ENCODE measurements at regions not wholly inside any gene's neighbourhood (a gene's known extent, or its start where the extent isn't known, plus 50 kb on each side); places are given as distances from the start of the nearest gene placed in this dataset.

DNA sequence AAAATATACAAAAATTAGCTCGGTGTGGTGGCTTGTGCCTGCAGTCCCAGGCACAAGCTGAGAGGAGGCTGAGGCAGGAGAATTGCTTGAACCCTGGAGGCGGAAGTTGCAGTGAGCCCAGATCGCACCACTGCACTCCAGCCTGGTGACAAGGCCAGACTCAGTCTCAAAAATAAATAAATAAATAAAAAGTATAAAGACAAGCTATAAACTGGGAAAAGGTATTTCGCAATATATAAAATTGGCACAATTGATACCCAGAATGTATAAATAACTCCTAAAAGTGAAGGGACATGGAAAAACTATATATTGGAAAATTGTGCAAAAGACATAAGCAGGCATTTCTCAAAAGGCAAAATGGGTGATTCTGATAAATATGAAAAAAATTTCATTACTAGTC is 657.9 kb upstream of the SLC8A1 start:
- TF ChIP-seq, protein P1, sequence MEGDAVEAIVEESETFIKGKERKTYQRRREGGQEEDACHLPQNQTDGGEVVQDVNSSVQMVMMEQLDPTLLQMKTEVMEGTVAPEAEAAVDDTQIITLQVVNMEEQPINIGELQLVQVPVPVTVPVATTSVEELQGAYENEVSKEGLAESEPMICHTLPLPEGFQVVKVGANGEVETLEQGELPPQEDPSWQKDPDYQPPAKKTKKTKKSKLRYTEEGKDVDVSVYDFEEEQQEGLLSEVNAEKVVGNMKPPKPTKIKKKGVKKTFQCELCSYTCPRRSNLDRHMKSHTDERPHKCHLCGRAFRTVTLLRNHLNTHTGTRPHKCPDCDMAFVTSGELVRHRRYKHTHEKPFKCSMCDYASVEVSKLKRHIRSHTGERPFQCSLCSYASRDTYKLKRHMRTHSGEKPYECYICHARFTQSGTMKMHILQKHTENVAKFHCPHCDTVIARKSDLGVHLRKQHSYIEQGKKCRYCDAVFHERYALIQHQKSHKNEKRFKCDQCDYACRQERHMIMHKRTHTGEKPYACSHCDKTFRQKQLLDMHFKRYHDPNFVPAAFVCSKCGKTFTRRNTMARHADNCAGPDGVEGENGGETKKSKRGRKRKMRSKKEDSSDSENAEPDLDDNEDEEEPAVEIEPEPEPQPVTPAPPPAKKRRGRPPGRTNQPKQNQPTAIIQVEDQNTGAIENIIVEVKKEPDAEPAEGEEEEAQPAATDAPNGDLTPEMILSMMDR (IDR thresholded peaks at IDR 0.05; ENCODE audit: low read depth, low read length): no peak
- no peak for DNase-seq (ENCODE audit: extremely low read depth, low read depth)

DNA sequence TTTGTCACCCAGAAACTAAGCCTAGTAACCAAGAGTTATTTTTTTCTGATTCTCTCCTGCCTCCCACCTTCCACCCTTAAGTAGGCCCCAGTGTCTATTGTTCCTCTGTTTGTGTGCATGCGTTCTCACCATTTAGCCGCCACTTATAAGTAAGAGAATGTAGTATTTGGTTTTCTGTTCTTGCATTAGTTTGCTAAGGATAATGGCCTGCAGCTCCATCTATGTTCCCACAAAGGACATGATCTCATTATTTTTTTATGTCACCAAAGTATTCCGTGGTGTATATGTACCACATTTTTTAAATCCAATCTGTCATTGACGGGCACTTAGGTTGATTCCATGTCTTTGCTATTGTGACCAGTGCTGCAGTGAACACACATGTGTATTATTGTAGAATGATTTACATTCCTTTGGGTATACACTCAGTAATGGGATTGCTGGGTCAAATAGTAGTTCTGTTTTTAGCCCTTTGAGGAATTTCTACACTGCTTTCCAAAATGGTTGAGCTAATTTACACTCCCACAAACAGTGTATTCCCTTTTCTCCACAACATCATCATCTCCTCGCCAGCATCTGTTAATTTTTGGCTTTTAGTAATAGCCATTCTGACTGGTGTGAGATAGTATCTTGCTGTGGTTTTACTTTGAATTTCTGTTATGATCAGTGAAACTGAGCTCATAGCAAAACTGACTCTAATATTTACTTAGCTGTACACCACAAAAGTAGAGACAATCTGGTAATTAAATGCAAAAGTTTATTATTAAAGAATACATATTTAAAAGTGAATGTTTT is 660.1 kb upstream of the SLC8A1 start:
- TF ChIP-seq, protein P1 (IDR thresholded peaks at IDR 0.05; ENCODE audit: low read depth, low read length): no peak
- no peak for DNase-seq (ENCODE audit: extremely low read depth, low read depth)

DNA sequence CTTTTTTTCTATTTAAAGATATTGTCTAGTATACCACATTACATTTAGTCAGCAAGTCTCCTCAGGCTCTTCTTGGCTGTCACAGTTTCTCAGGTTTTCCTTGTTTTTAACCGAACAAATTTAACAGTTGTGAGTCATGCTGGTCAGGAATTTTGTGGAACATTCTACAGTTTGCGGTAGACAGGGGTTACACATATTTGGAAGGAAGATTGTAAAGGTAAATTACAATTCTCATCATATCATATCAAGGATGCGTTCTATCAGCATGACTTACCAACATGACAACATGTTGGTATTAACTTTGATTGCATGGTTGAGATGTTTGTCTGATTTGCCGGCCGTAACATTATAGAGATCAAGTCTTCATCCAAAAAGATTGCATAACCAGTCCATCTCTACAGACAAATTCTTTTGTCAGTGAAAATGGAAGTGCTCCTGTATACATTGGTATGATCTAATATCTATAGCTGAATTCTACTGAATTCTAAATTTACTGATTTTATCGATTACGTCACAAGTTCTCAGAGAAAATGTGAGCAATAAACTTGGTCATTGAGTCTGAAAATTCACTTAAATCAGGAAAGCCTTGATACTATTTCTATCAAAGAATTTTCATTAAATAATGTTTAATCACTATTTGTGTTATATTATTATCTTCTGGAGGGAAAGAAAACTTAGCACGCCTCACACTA is 664.4 kb upstream of the SLC8A1 start:
- TF ChIP-seq, protein P1 (IDR thresholded peaks at IDR 0.05; ENCODE audit: low read depth, low read length): no peak
- no peak for DNase-seq (ENCODE audit: extremely low read depth, low read depth)

DNA sequence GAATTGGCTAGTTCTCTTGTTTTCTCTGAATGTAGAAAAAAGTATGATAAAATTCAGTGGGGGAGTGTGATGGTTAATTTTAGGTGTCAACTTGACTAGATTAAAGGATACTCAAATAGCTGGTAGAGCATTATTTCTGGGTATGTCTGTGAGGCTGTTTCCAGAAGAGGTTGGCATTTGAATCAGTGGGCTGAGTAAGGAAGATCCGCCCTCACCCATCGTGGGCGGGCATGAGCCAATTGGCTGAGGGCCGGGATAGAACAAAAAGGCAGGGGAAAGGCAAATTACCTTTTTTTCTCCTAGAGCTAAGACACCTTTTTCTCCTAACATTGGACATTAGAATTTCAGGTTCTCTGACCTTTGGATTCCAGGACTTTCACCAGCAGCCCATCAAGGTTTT is 667.6 kb upstream of the SLC8A1 start:
- TF ChIP-seq, protein P1 (IDR thresholded peaks at IDR 0.05; ENCODE audit: low read depth, low read length): no peak
- no peak for DNase-seq (ENCODE audit: extremely low read depth, low read depth)

DNA sequence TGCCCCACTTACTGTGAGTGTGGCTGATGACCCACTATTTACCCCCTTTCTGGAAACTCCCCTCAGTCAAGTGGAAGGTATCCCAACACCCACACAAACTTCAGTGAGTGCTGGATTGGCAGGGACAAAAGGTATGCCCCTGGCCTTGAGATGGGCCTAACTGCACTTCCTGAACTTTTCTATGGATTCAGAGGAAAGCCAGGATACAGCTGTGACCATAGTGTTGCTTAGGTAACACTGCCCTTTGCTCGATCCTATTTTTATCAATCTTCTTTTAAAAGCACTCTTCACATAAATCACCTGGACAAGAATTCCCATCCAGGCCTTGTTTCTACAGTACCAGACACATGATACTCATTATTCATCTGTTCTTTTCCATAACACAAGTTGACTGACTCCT is 671.5 kb upstream of the SLC8A1 start:
- TF ChIP-seq, protein P1 (IDR thresholded peaks at IDR 0.05; ENCODE audit: low read depth, low read length): no peak
- DNase-seq (ENCODE audit: extremely low read depth, low read depth): no peak

DNA sequence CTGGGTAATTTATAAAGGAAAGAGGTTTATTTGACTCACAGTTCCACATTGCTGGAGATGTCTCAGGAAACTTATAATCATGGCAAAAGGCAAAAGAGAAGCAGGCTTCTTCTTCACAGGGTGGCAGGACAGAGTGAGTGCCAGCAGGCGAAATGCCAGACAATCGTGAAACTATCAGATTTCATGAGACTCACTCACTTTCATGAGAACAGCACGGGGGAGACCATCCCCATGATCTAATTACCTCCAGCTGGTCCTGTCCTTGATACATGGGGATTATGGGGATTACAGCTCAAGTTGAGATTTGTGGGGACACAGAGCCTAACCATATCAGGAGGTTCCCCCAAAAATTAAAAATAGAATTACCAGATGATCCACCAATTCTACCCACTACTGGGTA is 675.5 kb upstream of the SLC8A1 start:
- no peak for DNase-seq (ENCODE audit: extremely low read depth, low read depth)
- TF ChIP-seq, protein P1 (IDR thresholded peaks at IDR 0.05; ENCODE audit: low read depth, low read length): no peak

DNA sequence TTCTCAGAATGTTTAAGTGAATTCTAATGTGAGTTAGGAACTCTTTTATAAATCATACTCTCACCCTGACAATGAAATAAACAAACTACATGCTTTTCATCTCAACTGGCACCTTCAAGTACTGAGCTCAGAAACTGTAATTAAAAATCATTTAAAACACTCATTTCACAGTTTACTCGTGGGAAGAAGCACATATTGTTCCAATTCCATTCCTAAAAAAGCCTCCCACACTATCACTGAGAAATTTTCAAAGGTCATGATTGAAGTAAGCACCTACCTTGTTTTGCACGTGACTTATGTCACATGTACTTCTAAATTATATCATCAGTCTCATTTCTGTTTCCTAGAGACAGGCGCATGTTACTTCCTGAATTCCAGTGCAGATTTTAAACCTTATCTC is 678.1 kb upstream of the SLC8A1 start:
- no peak for DNase-seq (ENCODE audit: extremely low read depth, low read depth)
- TF ChIP-seq, protein P1 (IDR thresholded peaks at IDR 0.05; ENCODE audit: low read depth, low read length): no peak

Measured in AG09319 (cell line).